ENCODE measurements at regions not wholly inside any gene's neighbourhood (a gene's known extent, or its start where the extent isn't known, plus 50 kb on each side); places are given as distances from the start of the nearest gene placed in this dataset.

GRCh38 chr4:140211693-140212092 lies 57.7 kb upstream of the MAML3 start:
- DNase-seq, result no peak

GRCh38 chr4:140211161-140211560 lies 57.2 kb upstream of the MAML3 start:
- no peak for DNase-seq

GRCh38 chr4:140208921-140209320 lies 54.9 kb upstream of the MAML3 start:
- no peak for DNase-seq

Measured in activated gamma-delta T cell (primary cell).